ENCODE measurements at regions not wholly inside any gene's neighbourhood (a gene's known extent, or its start where the extent isn't known, plus 50 kb on each side); places are given as distances from the start of the nearest gene placed in this dataset.

DNA sequence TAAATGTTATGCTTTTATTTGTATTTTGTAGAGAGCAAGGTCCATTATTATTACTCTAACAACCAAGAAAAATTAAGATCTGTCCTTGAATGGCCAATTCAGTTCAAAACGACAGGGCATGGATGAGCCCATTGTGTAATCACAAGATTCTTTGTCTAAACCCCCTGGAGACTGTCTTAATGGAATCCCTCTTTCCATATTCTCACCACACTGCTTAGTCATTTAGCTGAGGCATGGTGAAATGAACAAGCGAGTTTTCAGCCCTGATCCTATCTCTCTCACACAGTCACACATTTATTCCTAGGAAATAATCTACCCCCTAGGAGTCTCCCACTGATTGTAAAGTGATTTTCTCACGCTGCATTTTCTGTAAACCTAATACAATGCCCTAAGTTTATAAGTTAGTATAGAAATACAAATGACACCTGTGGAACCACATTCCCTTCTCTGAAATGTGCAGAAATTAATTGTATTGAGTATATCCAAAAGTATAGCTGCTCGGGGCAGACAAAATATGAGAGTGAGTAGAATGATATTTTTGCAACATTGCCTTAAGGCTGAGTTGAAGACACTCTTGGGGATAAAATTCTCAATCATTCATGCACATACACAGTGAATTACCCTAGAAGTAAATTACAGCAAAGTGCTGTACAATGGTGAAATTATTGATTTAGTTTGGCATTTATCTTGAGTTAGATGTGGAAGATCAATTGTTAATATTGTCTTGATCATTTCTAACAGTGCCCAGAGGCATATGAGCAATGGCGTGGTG lies 119.7 kb upstream of the PCDH7 start:
- no peak for DNase-seq (ENCODE audit: low spot score)

DNA sequence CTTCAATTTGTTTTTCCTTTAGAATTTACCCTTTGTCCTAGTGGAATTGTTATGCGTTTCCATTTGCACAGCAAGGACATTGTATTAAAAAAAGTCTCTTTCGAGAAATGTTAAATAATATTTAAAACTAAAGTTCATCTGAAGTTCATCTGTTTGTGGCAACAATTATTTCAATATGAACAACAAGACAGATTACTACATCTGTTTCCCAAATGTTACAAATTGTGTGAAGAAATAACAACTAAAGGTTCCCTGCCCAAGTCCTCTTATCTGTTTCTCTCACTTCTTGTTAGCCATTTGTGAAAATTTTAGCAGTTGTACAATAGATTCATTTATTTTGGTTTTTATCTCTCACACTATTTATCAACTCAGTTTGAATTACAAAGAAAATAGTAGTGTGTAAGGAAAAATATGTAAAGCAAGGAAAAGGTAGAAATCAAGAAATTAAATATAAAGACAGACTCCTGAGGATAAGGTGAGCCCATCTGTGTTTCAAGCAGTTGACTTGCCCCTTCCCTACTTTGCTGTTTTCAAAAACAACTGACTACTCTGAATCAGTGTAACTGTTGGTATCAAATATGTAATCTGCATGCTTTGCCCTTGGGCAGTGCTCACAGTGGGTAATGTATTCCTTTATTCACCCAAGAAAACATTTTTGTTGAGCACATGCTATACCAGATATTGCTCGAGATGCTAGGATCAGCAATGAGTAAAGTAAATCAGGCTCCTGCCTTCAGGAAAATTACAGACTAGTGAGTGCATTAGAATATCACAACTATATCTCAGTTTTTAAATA lies 118.9 kb upstream of the PCDH7 start:
- DNase-seq (ENCODE audit: low spot score) = no peak

DNA sequence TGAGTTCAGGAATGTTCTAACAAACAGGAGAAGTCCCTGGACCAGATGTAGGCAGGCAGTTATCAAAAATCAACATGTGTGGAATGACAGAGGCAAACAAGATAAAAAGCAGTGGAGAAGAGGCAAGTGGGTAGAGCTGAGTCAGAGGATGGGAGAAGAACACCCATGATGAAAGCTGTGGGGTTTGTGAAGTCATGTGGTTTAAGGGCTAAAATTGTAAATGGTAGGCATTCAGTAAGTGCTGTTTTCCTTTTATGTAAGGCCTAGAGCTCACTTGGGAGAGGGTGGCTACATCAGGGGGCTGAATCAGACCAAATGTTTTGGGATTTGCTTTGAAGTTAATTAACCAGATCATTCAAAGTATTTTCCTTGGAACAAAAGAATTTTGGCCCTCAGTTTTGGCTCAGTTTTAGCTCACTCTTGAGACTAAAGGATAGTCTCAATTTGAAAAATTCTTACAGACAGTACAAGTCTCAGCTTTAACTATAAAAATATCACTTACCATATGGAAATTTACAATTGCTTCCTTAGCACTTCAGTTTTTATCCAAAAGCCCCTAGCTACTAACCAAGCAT lies 114.5 kb upstream of the PCDH7 start:
- DNase-seq (ENCODE audit: low spot score) = no peak

- DNase-seq (ENCODE audit: low spot score) = no peak
Observed at GRCh38 chr4:30610361-30610760, 109.8 kb upstream of the PCDH7 start.

DNA sequence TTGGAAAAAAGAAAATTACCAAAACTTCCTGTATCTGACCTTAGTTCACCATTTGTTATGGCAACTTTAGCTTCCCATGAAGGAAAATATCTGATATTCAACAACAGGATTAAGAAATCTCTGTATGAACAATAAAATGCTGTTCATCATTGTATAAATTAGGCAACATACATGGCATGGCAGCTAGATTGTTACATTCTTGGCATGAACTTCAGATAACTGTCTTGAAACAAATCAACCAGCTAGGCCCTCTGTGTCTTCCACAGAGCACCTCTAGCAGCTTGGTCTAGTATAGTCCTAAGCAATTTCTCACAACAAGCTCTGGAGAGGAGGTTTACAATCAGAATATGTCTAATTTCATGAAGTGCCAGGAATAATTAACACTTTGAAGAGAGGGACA lies 105.4 kb upstream of the PCDH7 start:
- no peak for DNase-seq (ENCODE audit: low spot score)

DNA sequence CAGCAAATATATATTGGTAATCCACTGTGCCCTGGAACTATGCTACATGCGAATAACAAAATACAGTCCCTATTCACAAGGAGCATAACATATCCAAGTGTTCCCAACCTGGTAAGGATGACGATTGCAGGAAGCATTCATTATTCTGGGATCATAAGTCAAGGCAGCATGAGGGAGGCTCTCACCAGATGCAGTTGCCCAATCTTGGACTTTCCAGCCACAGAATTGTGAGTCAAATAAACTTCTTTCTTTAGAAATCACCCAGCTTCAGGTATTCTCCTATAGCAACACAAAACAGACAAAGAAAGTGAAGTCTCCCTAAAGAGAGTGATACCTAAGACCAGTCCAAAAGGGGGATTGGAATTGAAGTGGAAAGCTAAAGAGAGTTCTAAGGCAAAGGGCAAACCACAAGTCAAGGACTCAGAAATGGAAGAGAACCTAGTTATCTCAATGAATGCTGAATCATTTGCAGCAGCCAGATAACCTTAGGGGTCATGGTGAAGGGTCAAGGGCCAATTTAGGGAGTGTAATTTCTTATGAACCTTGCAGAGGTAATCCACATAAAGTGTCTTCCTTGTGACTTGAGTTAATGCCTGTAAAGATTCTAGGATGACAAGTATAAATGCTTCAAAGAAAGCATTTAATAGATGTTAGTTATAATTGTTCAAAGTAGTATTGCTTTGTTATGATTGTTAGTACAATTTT lies 103.1 kb upstream of the PCDH7 start:
- no peak for DNase-seq (ENCODE audit: low spot score)

- no peak for DNase-seq (ENCODE audit: low spot score)
Observed at GRCh38 chr4:30617836-30618235, 102.3 kb upstream of the PCDH7 start.

DNA sequence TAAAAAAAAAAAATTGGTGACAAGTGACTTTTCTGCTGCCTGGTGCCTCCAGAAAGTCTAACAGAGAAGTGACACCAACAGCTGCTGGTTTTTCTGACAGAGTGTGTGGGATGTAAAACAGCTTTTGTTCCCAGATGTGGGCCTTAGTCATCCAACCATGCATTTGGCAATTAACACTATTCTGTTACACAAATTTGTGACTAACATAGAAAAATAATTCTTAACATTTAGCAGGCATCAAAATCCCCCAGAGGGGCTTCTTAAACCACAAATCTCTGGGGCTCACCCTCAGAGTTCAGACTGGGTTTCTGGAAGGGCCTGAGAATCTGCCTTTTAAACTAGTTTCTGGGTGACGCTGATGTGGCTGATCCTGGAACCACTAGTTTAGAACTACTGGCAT lies 100.5 kb upstream of the PCDH7 start:
- no peak for DNase-seq (ENCODE audit: low spot score)

DNA sequence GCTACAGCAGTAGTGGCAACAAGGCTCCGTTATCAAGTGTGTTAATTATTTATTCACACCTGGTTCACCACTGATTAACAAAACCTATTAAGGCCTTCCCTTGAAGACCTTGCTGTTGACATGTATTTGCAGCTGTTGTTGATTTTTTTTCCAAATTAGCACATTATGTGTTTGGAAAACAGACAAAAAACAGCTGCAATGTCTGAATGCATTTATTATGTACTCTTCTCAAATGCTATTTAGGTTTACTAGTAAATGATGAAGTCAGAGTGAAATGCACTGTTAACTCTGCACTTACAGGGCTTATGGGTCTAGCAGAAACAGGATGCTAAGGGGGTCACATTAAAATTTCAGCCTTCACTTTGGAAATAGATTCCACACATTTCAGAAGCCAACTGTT lies 99.5 kb upstream of the PCDH7 start:
- no peak for DNase-seq (ENCODE audit: low spot score)

DNA sequence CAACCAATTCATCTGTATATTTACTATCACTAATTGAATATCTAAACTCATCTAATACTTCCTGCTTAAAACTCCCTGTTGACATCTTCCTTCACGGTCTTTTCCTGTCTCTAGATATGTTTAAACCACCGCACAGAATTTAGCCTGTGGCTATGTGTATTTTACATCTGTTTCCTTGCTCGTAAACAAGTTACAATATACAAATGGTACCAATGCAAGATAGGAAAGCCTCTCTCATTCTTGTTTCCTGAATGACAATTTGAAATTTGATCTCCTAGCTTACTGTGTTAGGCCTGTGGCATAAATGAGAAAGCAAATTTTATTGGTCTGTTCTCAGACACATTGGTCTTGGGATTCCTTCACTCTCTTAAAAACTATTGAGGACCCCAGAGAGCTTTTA lies 89.7 kb upstream of the PCDH7 start:
- no peak for DNase-seq (ENCODE audit: low spot score)

DNA sequence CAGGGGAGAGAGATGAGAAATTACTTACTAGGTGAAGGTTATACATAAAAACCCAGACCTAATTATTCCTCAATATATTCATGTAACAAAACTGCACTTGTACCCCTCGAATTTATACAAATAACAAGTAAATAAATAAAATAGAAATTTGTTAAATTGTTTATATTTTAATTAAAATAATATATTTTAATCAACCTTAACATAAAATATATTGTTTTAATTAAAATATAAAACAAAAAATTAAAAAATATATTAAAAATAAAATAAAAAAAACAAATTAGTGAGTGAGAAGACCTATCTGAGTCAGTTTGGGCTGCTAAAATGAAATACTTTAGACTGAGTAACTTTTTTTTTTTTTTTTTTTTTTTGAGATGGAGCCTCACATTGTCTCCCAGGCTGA lies 87.4 kb upstream of the PCDH7 start:
- no peak for DNase-seq (ENCODE audit: low spot score)

DNA sequence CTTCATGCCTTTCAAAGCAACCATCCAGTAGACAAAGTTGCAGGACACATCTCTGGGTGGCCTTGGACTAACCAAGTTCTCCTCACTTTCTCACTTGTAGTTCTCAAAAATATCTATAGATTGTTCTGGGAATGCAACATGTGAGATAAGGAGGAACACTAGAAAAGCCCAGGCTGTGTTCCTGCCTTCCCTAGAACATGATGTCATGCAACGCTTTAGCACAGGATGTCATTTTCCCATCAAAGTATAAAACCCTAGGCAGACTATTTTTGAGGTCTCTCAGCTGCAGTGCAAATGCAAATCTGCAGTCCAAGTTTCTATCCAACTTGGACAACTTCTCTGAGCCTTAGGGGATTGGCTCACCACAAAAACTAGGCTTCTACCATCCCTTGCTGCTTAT lies 78.8 kb upstream of the PCDH7 start:
- no peak for DNase-seq (ENCODE audit: low spot score)

DNA sequence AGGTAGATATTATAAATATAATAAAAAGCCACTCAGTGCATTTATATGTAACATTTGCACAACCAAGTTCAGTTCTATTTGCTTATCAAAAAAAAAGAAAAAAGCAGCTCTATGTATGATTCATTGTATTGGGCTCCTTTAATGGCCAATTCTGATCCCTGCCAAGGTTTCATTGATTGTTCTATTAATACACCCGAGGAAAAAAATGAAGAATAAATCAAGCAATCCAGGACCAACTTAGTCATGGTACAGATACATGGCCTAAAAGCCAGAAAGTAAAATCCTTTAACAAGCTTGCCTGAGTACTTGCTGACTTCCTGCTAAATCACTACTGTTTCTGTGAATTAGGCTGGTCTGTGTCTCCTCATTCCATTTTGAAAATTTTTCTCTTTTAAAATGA lies 77.6 kb upstream of the PCDH7 start:
- no peak for DNase-seq (ENCODE audit: low spot score)

GRCh38 chr4:30653291-30653690 lies 66.9 kb upstream of the PCDH7 start:
- no peak for DNase-seq (ENCODE audit: low spot score)

GRCh38 chr4:30656828-30657227 lies 63.3 kb upstream of the PCDH7 start:
- DNase-seq (ENCODE audit: low spot score) = no peak

- no peak for DNase-seq (ENCODE audit: low spot score)
Observed at GRCh38 chr4:30667919-30668318, 52.2 kb upstream of the PCDH7 start.

- DNase-seq (ENCODE audit: low spot score) = no peak
Observed at GRCh38 chr4:30670206-30670605, 50.0 kb upstream of the PCDH7 start.

All from HuH-7.5 (cell line).